Nephron (organoid): ENCODE measurements at regions not wholly inside any gene's neighbourhood (a gene's known extent, or its start where the extent isn't known, plus 50 kb on each side); places are given as distances from the start of the nearest gene placed in this dataset.
A peak's percentile ranks its signal among the peaks of the same experiment; 100 is the strongest.

Source experiments
- H3K27ac Mint-ChIP-seq, 3 experiments: 2 replicates each; pipeline ENCODE4 v1.8.0; 2020; ENCODE audit warnings: mixed read lengths in 3 of 3, mild to moderate bottlenecking in 2 of 3, moderate library complexity in 1 of 3
- H3K27me3 Mint-ChIP-seq: 2 replicates; pipeline ENCODE4 v1.8.0; 2021; ENCODE audit warnings: low read depth, mild to moderate bottlenecking, moderate library complexity, mixed read lengths
- H3K36me3 Mint-ChIP-seq: 2 replicates; pipeline ENCODE4 v1.8.0; 2020; ENCODE audit warnings: low read depth, mixed read lengths
- H3K4me1 Mint-ChIP-seq: 2 replicates; pipeline ENCODE4 v1.8.0; 2020; ENCODE audit warnings: mixed read lengths
- H3K4me3 Mint-ChIP-seq, 3 experiments: 2 replicates each; pipeline ENCODE4 v1.8.0; 2020; ENCODE audit warnings: mild to moderate bottlenecking in 3 of 3, mixed read lengths in 3 of 3, moderate library complexity in 2 of 3
- H3K9me3 Mint-ChIP-seq: 2 replicates; pipeline ENCODE4 v1.8.0; 2020; ENCODE audit warnings: mixed read lengths
- TF ChIP-seq, protein P1 (sequence below), 3 experiments: fragments of 200-600 bp; sonication (generic); IDR thresholded peaks; one replicate each; pipeline ENCODE4 v1.5.0; 2021; ENCODE audit warnings: antibody characterized with exemption in 3 of 3; ENCODE audit not compliant: unreplicated experiment in 3 of 3

DNA sequence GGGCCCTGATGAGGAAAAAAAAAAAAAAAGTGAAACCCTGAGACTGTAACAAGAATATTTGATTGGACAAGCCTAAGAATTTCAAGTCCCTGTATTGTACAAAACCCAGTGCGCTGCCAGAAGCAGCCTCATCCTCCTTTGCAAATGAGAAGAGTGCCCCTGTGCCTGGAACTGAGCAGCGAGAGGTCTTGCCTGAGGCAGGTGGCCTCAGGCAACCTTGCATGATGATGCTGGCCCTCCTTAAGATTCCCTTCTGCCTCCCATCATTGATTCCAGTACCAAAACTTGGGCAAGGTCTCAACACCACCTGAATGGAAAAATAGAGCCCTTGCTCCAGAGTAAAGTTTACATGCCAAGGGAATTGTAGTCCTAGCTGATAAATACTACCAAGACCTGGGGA, 129.6 kb upstream of the RAB4A start:
- TF ChIP-seq, protein P1, sequence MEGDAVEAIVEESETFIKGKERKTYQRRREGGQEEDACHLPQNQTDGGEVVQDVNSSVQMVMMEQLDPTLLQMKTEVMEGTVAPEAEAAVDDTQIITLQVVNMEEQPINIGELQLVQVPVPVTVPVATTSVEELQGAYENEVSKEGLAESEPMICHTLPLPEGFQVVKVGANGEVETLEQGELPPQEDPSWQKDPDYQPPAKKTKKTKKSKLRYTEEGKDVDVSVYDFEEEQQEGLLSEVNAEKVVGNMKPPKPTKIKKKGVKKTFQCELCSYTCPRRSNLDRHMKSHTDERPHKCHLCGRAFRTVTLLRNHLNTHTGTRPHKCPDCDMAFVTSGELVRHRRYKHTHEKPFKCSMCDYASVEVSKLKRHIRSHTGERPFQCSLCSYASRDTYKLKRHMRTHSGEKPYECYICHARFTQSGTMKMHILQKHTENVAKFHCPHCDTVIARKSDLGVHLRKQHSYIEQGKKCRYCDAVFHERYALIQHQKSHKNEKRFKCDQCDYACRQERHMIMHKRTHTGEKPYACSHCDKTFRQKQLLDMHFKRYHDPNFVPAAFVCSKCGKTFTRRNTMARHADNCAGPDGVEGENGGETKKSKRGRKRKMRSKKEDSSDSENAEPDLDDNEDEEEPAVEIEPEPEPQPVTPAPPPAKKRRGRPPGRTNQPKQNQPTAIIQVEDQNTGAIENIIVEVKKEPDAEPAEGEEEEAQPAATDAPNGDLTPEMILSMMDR (IDR thresholded peaks at IDR 0.05; ENCODE audit: unreplicated experiment in 3 of 3): no peak
- Mint-ChIP-seq H3K27ac (no peak overlapping the region), H3K27me3 (peaks cover 24% of the 10 kb centered on the region), H3K9me3 (peaks cover 3% of the 10 kb centered on the region), H3K4me1 (peaks cover 24% of the 10 kb centered on the region), H3K36me3 (no peaks in the 10 kb centered on the region), H3K4me3 (no peak overlapping the region)

DNA sequence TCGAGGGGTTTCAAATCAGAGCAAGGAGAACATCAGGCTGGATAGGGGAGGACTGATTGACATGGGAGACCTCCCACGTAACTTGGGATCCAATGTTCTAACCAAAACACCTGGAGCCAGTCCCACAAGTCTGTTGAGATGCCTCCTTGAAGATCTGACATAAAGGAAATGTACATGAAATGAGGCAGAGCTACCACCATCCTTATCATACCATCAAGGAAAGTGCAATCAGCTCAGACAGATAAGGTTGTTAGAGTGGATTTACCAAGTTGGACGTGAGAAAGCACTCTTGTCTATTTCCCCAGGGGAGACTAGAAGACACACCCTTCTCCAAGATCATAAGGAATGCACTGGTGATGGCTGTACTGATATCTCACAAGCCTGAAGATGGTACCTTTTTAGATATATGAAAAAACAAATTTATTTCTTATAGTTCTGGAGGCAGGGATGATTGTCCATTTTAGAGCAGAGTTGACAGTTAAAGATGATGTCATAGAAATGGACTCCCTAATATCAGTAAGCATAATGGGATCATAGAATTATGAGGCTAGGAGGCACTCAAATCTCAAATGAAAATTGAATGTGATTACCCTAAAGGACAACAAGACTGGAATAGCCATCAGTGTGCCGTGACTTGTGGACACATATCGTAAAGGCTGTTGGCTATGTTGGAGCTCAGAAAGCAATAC, 129.1 kb upstream of the RAB4A start:
- TF ChIP-seq, protein P1 (IDR thresholded peaks at IDR 0.05; ENCODE audit: unreplicated experiment in 3 of 3): no peak
- Mint-ChIP-seq H3K4me1 (peaks cover 24% of the 10 kb centered on the region), H3K4me3 (no peak overlapping the region), H3K36me3 (no peaks in the 10 kb centered on the region), H3K27me3 (peaks cover 24% of the 10 kb centered on the region), H3K27ac (no peak overlapping the region), H3K9me3 (no peaks in the 10 kb centered on the region)

DNA sequence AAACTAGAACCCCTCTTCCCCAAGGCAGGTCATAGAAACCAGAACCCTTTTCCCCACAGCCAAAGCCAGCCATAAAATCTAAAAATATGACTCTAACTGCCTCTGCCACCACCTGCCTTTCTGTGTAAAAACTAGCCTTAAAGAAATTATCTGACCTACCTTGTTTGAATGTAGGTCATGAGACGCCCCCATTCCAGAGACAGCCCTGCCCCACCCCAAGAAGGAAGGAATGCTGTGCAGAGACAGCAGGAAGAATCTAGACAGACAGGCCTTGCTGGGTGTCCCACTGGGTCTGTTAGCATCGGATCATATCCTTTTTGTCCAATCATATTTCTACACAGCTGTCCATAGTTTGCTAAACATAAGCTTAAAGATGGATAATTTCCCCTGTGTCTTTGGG, 128.4 kb upstream of the RAB4A start:
- Mint-ChIP-seq H3K36me3 (no peaks in the 10 kb centered on the region), H3K4me3 (no peak overlapping the region), H3K4me1 (peaks cover 24% of the 10 kb centered on the region), H3K27ac (no peak overlapping the region), H3K27me3 (peaks cover 27% of the 10 kb centered on the region), H3K9me3 (no peaks in the 10 kb centered on the region)
- TF ChIP-seq, protein P1 (IDR thresholded peaks at IDR 0.05; ENCODE audit: unreplicated experiment in 3 of 3): no peak

DNA sequence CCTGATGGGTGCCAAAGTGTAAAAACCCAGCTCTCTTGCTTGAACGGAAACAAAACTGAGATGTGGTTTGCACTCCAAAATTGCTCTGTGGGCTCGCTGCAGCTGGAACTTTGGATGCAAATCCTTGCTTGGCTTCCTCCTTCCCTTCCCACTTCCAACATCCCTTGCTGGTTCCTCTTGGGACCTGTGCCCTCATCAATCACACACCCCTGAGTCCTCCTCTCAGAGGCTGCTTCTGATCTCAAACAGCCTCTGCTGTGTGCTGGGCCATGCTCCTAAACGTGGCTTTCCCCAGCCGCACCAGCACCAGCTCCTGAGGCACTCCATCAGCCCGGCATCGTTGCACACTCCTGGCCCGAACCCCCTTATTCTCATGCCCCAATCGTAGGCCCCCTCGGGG, 124.3 kb upstream of the RAB4A start:
- TF ChIP-seq, protein P1 (IDR thresholded peaks at IDR 0.05; ENCODE audit: unreplicated experiment in 3 of 3): no peak
- Mint-ChIP-seq H3K4me1 (peaks cover 15% of the 10 kb centered on the region), H3K9me3 (no peaks in the 10 kb centered on the region), H3K4me3 (peak overlapping the region; percentile 19 to 55 (median 39)), H3K27ac (peak overlapping the region in 2 of 3 experiments; percentile 52 to 82), H3K27me3 (peaks cover 26% of the 10 kb centered on the region), H3K36me3 (no peaks in the 10 kb centered on the region)

DNA sequence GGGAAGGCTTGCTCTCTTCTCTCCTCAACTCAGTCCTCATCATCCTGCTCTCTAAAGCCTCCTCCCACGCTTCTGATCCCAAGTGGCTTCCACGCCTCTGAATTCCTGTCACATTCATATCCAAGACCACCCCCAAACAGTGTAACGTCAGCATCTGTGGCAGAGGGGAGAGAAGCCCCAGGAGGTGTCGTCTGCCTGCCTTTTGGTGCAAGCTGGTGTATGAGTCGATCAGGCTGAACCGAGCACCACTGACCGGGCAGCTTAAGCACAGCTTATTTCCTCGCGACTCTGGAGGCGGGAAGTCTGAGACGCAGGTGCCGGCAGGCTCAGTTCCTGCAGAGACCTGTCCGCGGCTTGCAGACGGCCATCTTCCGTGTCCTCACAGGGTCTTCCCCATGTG, 123.8 kb upstream of the RAB4A start:
- Mint-ChIP-seq H3K9me3 (no peaks in the 10 kb centered on the region), H3K4me1 (peaks cover 15% of the 10 kb centered on the region), H3K27me3 (peaks cover 26% of the 10 kb centered on the region), H3K27ac (peak overlapping the region in 2 of 3 experiments; percentile 52 to 82), H3K4me3 (peak overlapping the region in 2 of 3 experiments; percentile 19 to 55), H3K36me3 (no peaks in the 10 kb centered on the region)
- TF ChIP-seq, protein P1 (IDR thresholded peaks at IDR 0.05; ENCODE audit: unreplicated experiment in 3 of 3): no peak
